Calu3 (cell line): ENCODE measurements at regions not wholly inside any gene's neighbourhood (a gene's known extent, or its start where the extent isn't known, plus 50 kb on each side); places are given as distances from the start of the nearest gene placed in this dataset.

ENCODE experiments used
- BruUV-seq: library from RNA; stranded (reverse); fragments of 400-500 nt; replicated peaks from 2 replicates; lab custom pipeline; 2021; lab: Mats Ljungman, UMichigan
- CTCF ChIA-PET: fragments of 300-600 bp; sonication (Branson Sonifier 250); formaldehyde crosslinking; loops from one replicate; lab custom pipeline; 2022; ENCODE audit warnings: antibody characterized with exemption; lab: Charles Lee
- DNase-seq: peaks from one replicate; pipeline ENCODE4 v3.0.0; 2022
- H3K27ac Mint-ChIP-seq: one replicate; pipeline ENCODE4 v1.8.0; 2022; ENCODE audit warnings: mixed read lengths; ENCODE audit not compliant: unreplicated experiment
- H3K27me3 Mint-ChIP-seq: one replicate; pipeline ENCODE4 v1.8.0; 2022; ENCODE audit warnings: mixed read lengths; ENCODE audit not compliant: unreplicated experiment
- H3K36me3 Mint-ChIP-seq: one replicate; pipeline ENCODE4 v1.8.0; 2022; ENCODE audit warnings: mild to moderate bottlenecking, moderate library complexity, mixed read lengths; ENCODE audit not compliant: insufficient read depth, unreplicated experiment
- H3K4me1 Mint-ChIP-seq: one replicate; pipeline ENCODE4 v1.8.0; 2022; ENCODE audit warnings: mild to moderate bottlenecking, low read depth, mixed read lengths; ENCODE audit not compliant: unreplicated experiment
- H3K4me3 Mint-ChIP-seq: one replicate; pipeline ENCODE4 v1.8.0; 2022; ENCODE audit warnings: mild to moderate bottlenecking, low read depth, moderate library complexity, mixed read lengths; ENCODE audit not compliant: unreplicated experiment
- H3K9me3 Mint-ChIP-seq: one replicate; pipeline ENCODE4 v1.8.0; 2022; ENCODE audit warnings: low read depth, mixed read lengths; ENCODE audit not compliant: unreplicated experiment
- CTCF ChIP-seq: fragments of 200-600 bp; IDR thresholded peaks from one replicate; pipeline ENCODE4 v1.8.0; 2022; ENCODE audit warnings: antibody characterized with exemption; ENCODE audit not compliant: unreplicated experiment
- intact Hi-C: fragments of 100-400 bp; cut with micrococcal nuclease; formaldehyde crosslinking; loops from one replicate; pipeline ENCODE4 v1.10.0; 2022; ENCODE audit not compliant: unreplicated experiment

GRCh38 chr3:53401154-53401553 is 53.8 kb upstream of the DCP1A start:
- no peaks in the 10 kb centered on the region for H3K9me3 Mint-ChIP-seq
- intact Hi-C loops, result no loop called here
- BruUV-seq, result no TSS peak
- CTCF ChIA-PET, result no interaction called here
- no peaks in the 10 kb centered on the region for H3K4me1 Mint-ChIP-seq
- no peak overlapping the region for H3K4me3 Mint-ChIP-seq
- no peak for TF ChIP-seq CTCF
- no peak for DNase-seq
- no peaks in the 10 kb centered on the region for H3K27me3 Mint-ChIP-seq
- no peaks in the 10 kb centered on the region for H3K36me3 Mint-ChIP-seq
- H3K27ac Mint-ChIP-seq, result no peak overlapping the region

- Mint-ChIP-seq H3K36me3 (no peaks in the 10 kb centered on the region), H3K27me3 (no peaks in the 10 kb centered on the region), H3K9me3 (no peaks in the 10 kb centered on the region), H3K4me3 (no peak overlapping the region), H3K4me1 (no peaks in the 10 kb centered on the region), H3K27ac (no peak overlapping the region)
- no peak for TF ChIP-seq CTCF
- intact Hi-C loops, result no loop called here
- CTCF ChIA-PET, result no interaction called here
- no peak for DNase-seq
- BruUV-seq, result no TSS peak
Observed at GRCh38 chr3:53402326-53402725, 55.0 kb upstream of the DCP1A start.

- peaks cover 4% of the 10 kb centered on the region for H3K36me3 Mint-ChIP-seq
- H3K9me3 Mint-ChIP-seq, result peaks cover 7% of the 10 kb centered on the region
- no peak overlapping the region for H3K4me3 Mint-ChIP-seq
- no TSS peak for BruUV-seq
- no peaks in the 10 kb centered on the region for H3K4me1 Mint-ChIP-seq
- intact Hi-C loops, result no loop called here
- no peak for DNase-seq
- CTCF ChIA-PET, result no interaction called here
- no peak for TF ChIP-seq CTCF
- no peaks in the 10 kb centered on the region for H3K27me3 Mint-ChIP-seq
- H3K27ac Mint-ChIP-seq, result no peak overlapping the region
Observed at GRCh38 chr3:53411371-53411770, 64.0 kb upstream of the DCP1A start.

GRCh38 chr3:53412953-53413352 is 65.6 kb upstream of the DCP1A start:
- Mint-ChIP-seq H3K4me1 (no peaks in the 10 kb centered on the region), H3K27ac (no peak overlapping the region), H3K36me3 (peaks cover 4% of the 10 kb centered on the region), H3K27me3 (no peaks in the 10 kb centered on the region), H3K9me3 (peaks cover 7% of the 10 kb centered on the region), H3K4me3 (no peak overlapping the region)
- CTCF ChIA-PET, result no interaction called here
- TF ChIP-seq CTCF, result no peak
- DNase-seq, result no peak
- BruUV-seq, result no TSS peak
- intact Hi-C loops, result no loop called here
